WTC11 (cell line): ENCODE measurements at regions not wholly inside any gene's neighbourhood (a gene's known extent, or its start where the extent isn't known, plus 50 kb on each side); places are given as distances from the start of the nearest gene placed in this dataset.

Experiments
- ATAC-seq: fragments of 200-7000 bp; cut with Tn5 transposase; 2 replicates; pipeline ENCODE4 v1.10.0; 2021; ENCODE audit warnings: mild to moderate bottlenecking, moderate library complexity
- CTCF ChIA-PET: fragments of 300-600 bp; sonication (Branson Sonifier 250); formaldehyde crosslinking; loops from one replicate; lab custom pipeline; 2021; ENCODE audit warnings: antibody characterized with exemption; lab: Charles Lee
- POLR2A ChIA-PET: fragments of 350-600 bp; sonication (Branson Sonifier 250); formaldehyde crosslinking; loops from one replicate; lab custom pipeline; 2021; ENCODE audit warnings: antibody characterized with exemption; lab: Charles Lee
- DNase-seq: peaks from one replicate; pipeline ENCODE4 v3.0.0; 2021; ENCODE audit warnings: low spot score
- H3K27ac Mint-ChIP-seq: 2 replicates; pipeline ENCODE4 v1.8.0; 2021; ENCODE audit warnings: mixed read lengths
- H3K27me3 Mint-ChIP-seq: 2 replicates; pipeline ENCODE4 v1.8.0; 2021; ENCODE audit warnings: low read depth, mild to moderate bottlenecking, moderate library complexity, mixed read lengths
- H3K36me3 Mint-ChIP-seq: 2 replicates; pipeline ENCODE4 v1.8.0; 2021; ENCODE audit warnings: mixed read lengths
- H3K4me1 Mint-ChIP-seq: 2 replicates; pipeline ENCODE4 v1.8.0; 2022; ENCODE audit warnings: mixed read lengths
- H3K4me3 Mint-ChIP-seq: 2 replicates; pipeline ENCODE4 v1.8.0; 2021; ENCODE audit warnings: mild to moderate bottlenecking, moderate library complexity, mixed read lengths
- H3K9me3 Mint-ChIP-seq: 2 replicates; pipeline ENCODE4 v1.8.0; 2021; ENCODE audit warnings: mixed read lengths
- ATF1 ChIP-seq: sonication (generic); formaldehyde crosslinking; IDR thresholded peaks from 2 replicates; pipeline ENCODE4 v1.8.1; 2023; ENCODE audit warnings: mild to moderate bottlenecking, moderate library complexity, missing genetic modification reagents
- CREM ChIP-seq: sonication (generic); formaldehyde crosslinking; IDR thresholded peaks from 2 replicates; pipeline ENCODE4 v1.8.1; 2022; ENCODE audit warnings: mild to moderate bottlenecking, missing genetic modification reagents, moderate library complexity
- ELF4 ChIP-seq: sonication (generic); formaldehyde crosslinking; IDR thresholded peaks from 2 replicates; pipeline ENCODE4 v1.8.1; 2022; ENCODE audit warnings: low read depth, mild to moderate bottlenecking, moderate library complexity, missing genetic modification reagents
- ETV6 ChIP-seq: sonication (generic); formaldehyde crosslinking; IDR thresholded peaks from 2 replicates; pipeline ENCODE4 v1.8.1; 2022; ENCODE audit warnings: mild to moderate bottlenecking, missing genetic modification reagents
- FOXJ3 ChIP-seq: sonication (generic); formaldehyde crosslinking; IDR thresholded peaks from 2 replicates; pipeline ENCODE4 v1.9.0; 2021; ENCODE audit warnings: missing genetic modification reagents, mild to moderate bottlenecking, borderline replicate concordance
- JAZF1 ChIP-seq: fragments of 250-450 bp; sonication (Bioruptor Pico); IDR thresholded peaks from 2 replicates; pipeline ENCODE4 v1.9.0; 2021; ENCODE audit warnings: moderate library complexity, mild to moderate bottlenecking, inconsistent platforms
- PRRX2 ChIP-seq: fragments of 250-450 bp; sonication (Bioruptor Pico); IDR thresholded peaks from 2 replicates; pipeline ENCODE4 v1.8.0; 2021; ENCODE audit warnings: mild to moderate bottlenecking
- SMAD3 ChIP-seq: sonication (generic); formaldehyde crosslinking; IDR thresholded peaks from 2 replicates; pipeline ENCODE4 v1.8.0; 2022; ENCODE audit warnings: missing genetic modification reagents, mild to moderate bottlenecking, borderline replicate concordance
- SP1 ChIP-seq: sonication (generic); formaldehyde crosslinking; conservative IDR thresholded peaks from 2 replicates; pipeline ENCODE4 v1.8.1; 2022; ENCODE audit warnings: missing genetic modification reagents
- USF1 ChIP-seq: sonication (generic); formaldehyde crosslinking; IDR thresholded peaks from 2 replicates; pipeline ENCODE4 v1.8.0; 2022; ENCODE audit warnings: mild to moderate bottlenecking, missing genetic modification reagents
- ZNF121 ChIP-seq: sonication (generic); formaldehyde crosslinking; IDR thresholded peaks from 2 replicates; pipeline ENCODE4 v1.8.0; 2023; ENCODE audit warnings: missing genetic modification reagents
- ZNF425 ChIP-seq: fragments of 250-450 bp; sonication (Bioruptor Pico); conservative IDR thresholded peaks from 2 replicates; pipeline ENCODE4 v1.9.0; 2021; ENCODE audit warnings: mild to moderate bottlenecking
- ZNF532 ChIP-seq: fragments of 250-450 bp; sonication (Bioruptor Pico); IDR thresholded peaks from 2 replicates; pipeline ENCODE4 v1.9.0; 2021; ENCODE audit warnings: mild to moderate bottlenecking, borderline replicate concordance
- TF ChIP-seq, protein P1 (sequence below): sonication (generic); formaldehyde crosslinking; IDR thresholded peaks from 2 replicates; pipeline ENCODE4 v1.8.1; 2022; ENCODE audit warnings: missing genetic modification reagents, borderline replicate concordance
- TF ChIP-seq, protein P2 (sequence below): sonication (generic); formaldehyde crosslinking; IDR thresholded peaks from 2 replicates; pipeline ENCODE4 v1.8.1; 2022; ENCODE audit warnings: low read depth, missing genetic modification reagents, borderline replicate concordance
- TF ChIP-seq, protein P3 (sequence below): sonication (generic); formaldehyde crosslinking; conservative IDR thresholded peaks from 2 replicates; pipeline ENCODE4 v1.8.1; 2023; ENCODE audit warnings: mild to moderate bottlenecking, low read depth, missing genetic modification reagents, moderate library complexity

DNA sequence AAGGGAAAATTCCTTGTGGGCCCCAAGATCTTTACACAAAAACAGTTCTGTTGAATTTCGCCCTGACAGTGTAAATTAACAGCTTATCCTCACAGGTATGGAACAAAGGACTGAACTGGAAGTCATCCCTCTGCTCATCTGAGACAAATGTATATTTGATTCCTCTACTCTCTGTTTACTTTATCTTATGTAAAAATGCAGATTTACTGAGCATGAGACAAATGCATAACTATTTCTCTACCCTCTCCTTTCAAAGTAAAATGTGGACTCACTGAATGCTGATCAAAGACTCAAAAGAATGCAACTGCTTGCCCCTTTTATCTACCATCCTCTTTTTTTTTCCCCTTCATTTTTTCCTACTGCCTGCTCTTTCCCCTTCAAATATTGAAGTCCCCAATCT is 98.6 kb upstream of the CRBN start (continued):
- TF ChIP-seq ZNF121 (CRISPR knock-in tag) (no peak), USF1 (no peak), CREM (CRISPR knock-in tag) (no peak), ZNF425 (CRISPR knock-in tag) (no peak), ZNF532 (CRISPR knock-in tag) (no peak), JAZF1 (CRISPR knock-in tag) (no peak), PRRX2 (CRISPR knock-in tag) (no peak), SP1 (CRISPR knock-in tag) (no peak), ATF1 (CRISPR knock-in tag) (no peak)
- TF ChIP-seq, all 79 proteins: peak for 0

DNA sequence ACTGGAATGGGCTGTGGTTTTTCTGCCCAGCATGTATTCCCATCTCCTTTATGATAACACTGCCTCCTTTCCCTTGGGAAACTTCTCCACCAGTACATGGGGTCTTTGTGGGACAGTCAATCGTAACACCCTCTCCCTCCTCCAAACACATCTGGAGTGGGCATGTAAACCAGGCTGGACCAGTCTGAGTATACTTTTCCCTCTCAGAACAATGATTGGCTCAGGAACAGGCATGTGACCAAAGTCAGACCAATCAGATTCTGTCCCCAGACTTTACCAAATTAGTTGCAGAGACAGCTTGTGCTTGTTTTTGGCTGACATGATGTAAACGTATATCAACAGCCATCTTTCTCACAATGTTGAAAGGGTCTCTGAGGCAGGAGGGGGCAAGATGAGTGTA is 97.1 kb upstream of the CRBN start:
- TF ChIP-seq SMAD3 (CRISPR knock-in tag) (no peak), ATF1 (CRISPR knock-in tag) (no peak), CREM (CRISPR knock-in tag) (no peak), ELF4 (no peak), ETV6 (CRISPR knock-in tag) (no peak), FOXJ3 (CRISPR knock-in tag) (no peak)
- TF ChIP-seq, protein P1, sequence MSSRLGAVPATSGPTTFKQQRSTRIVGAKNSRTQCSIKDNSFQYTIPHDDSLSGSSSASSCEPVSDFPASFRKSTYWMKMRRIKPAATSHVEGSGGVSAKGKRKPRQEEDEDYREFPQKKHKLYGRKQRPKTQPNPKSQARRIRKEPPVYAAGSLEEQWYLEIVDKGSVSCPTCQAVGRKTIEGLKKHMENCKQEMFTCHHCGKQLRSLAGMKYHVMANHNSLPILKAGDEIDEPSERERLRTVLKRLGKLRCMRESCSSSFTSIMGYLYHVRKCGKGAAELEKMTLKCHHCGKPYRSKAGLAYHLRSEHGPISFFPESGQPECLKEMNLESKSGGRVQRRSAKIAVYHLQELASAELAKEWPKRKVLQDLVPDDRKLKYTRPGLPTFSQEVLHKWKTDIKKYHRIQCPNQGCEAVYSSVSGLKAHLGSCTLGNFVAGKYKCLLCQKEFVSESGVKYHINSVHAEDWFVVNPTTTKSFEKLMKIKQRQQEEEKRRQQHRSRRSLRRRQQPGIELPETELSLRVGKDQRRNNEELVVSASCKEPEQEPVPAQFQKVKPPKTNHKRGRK (CRISPR knock-in tag): no peak
- TF ChIP-seq, protein P2, sequence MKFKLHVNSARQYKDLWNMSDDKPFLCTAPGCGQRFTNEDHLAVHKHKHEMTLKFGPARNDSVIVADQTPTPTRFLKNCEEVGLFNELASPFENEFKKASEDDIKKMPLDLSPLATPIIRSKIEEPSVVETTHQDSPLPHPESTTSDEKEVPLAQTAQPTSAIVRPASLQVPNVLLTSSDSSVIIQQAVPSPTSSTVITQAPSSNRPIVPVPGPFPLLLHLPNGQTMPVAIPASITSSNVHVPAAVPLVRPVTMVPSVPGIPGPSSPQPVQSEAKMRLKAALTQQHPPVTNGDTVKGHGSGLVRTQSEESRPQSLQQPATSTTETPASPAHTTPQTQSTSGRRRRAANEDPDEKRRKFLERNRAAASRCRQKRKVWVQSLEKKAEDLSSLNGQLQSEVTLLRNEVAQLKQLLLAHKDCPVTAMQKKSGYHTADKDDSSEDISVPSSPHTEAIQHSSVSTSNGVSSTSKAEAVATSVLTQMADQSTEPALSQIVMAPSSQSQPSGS (CRISPR knock-in tag): no peak
- TF ChIP-seq, protein P3, sequence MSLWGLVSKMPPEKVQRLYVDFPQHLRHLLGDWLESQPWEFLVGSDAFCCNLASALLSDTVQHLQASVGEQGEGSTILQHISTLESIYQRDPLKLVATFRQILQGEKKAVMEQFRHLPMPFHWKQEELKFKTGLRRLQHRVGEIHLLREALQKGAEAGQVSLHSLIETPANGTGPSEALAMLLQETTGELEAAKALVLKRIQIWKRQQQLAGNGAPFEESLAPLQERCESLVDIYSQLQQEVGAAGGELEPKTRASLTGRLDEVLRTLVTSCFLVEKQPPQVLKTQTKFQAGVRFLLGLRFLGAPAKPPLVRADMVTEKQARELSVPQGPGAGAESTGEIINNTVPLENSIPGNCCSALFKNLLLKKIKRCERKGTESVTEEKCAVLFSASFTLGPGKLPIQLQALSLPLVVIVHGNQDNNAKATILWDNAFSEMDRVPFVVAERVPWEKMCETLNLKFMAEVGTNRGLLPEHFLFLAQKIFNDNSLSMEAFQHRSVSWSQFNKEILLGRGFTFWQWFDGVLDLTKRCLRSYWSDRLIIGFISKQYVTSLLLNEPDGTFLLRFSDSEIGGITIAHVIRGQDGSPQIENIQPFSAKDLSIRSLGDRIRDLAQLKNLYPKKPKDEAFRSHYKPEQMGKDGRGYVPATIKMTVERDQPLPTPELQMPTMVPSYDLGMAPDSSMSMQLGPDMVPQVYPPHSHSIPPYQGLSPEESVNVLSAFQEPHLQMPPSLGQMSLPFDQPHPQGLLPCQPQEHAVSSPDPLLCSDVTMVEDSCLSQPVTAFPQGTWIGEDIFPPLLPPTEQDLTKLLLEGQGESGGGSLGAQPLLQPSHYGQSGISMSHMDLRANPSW: no peak
- TF ChIP-seq, all 79 proteins: peak for 0
- no peak for DNase-seq
- ChIA-PET POLR2A (no interaction called here), CTCF (no interaction called here)
- peaks cover 37% of the 10 kb centered on the region for H3K36me3 Mint-ChIP-seq
- ATAC-seq: no peak
- peaks cover 62% of the 10 kb centered on the region for H3K9me3 Mint-ChIP-seq
- no peak overlapping the region for H3K4me3 Mint-ChIP-seq
- H3K4me1 Mint-ChIP-seq: peaks cover 7% of the 10 kb centered on the region
- H3K27ac Mint-ChIP-seq: no peak overlapping the region
- H3K27me3 Mint-ChIP-seq: no peaks in the 10 kb centered on the region; the same call in none of the 2 replicates
